Uterus (tissue), 2 donors: ENCODE measurements at regions not wholly inside any gene's neighbourhood (a gene's known extent, or its start where the extent isn't known, plus 50 kb on each side); places are given as distances from the start of the nearest gene placed in this dataset.

Experiments used
- POLR2A ChIP-seq, 2 donors: fragments of 450-650 bp; IDR thresholded peaks; one replicate each; pipeline ENCODE4 v1.6.1; 2016; ENCODE audit warnings: antibody characterized with exemption in 2 of 2, mild to moderate bottlenecking in 1 of 2, moderate library complexity in 1 of 2
- TF ChIP-seq, protein P1 (sequence below), 4 experiments: fragments of 200-600 bp in 2 of 4; fragments of 450-650 bp in 2 of 4; sonication (generic) in 2 of 4; IDR thresholded peaks; one replicate each; pipeline ENCODE4 v1.5.1; 2016 to 2019; ENCODE audit warnings: antibody characterized with exemption in 4 of 4, mild to moderate bottlenecking in 2 of 4, moderate library complexity in 1 of 4

DNA sequence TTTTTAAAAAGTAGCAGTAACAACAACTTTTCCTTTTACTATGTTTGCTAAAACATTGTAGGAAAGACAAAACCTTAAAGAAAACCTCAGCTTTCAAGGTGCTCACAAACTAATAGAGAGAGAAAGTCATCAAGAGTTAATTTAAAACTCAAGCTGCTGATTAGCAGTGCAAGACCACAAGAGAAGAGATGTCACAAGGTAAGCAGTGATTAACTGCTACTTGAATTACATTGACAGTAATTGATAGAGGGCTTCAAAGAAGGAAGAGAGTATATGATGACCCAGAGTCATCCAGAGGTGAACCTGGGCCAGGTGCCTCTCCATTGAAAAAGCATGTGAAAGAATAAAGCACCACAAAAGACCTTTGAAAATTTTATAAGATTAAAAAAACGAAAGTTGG, 939.6 kb upstream of the CNTNAP5 start:
- TF ChIP-seq, protein P1, sequence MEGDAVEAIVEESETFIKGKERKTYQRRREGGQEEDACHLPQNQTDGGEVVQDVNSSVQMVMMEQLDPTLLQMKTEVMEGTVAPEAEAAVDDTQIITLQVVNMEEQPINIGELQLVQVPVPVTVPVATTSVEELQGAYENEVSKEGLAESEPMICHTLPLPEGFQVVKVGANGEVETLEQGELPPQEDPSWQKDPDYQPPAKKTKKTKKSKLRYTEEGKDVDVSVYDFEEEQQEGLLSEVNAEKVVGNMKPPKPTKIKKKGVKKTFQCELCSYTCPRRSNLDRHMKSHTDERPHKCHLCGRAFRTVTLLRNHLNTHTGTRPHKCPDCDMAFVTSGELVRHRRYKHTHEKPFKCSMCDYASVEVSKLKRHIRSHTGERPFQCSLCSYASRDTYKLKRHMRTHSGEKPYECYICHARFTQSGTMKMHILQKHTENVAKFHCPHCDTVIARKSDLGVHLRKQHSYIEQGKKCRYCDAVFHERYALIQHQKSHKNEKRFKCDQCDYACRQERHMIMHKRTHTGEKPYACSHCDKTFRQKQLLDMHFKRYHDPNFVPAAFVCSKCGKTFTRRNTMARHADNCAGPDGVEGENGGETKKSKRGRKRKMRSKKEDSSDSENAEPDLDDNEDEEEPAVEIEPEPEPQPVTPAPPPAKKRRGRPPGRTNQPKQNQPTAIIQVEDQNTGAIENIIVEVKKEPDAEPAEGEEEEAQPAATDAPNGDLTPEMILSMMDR (IDR thresholded peaks at IDR 0.05), result no peak
- TF ChIP-seq POLR2A (IDR thresholded peaks at IDR 0.05), result no peak
